Uterus (tissue), 2 donors: ENCODE measurements at regions not wholly inside any gene's neighbourhood (a gene's known extent, or its start where the extent isn't known, plus 50 kb on each side); places are given as distances from the start of the nearest gene placed in this dataset.
"Not testable (repeated sequence)": the region's sequence is repeated elsewhere in the genome, so short reads cannot be mapped to it uniquely, and the experiment has no call there.

ENCODE experiments used
- POLR2A ChIP-seq, 2 donors: fragments of 450-650 bp; IDR thresholded peaks; one replicate each; pipeline ENCODE4 v1.6.1; 2016; ENCODE audit warnings: antibody characterized with exemption in 2 of 2, mild to moderate bottlenecking in 1 of 2, moderate library complexity in 1 of 2
- TF ChIP-seq, protein P1 (sequence below), 4 experiments: fragments of 200-600 bp in 2 of 4; fragments of 450-650 bp in 2 of 4; sonication (generic) in 2 of 4; IDR thresholded peaks; one replicate each; pipeline ENCODE4 v1.5.1; 2016 to 2019; ENCODE audit warnings: antibody characterized with exemption in 4 of 4, mild to moderate bottlenecking in 2 of 4, moderate library complexity in 1 of 4

DNA sequence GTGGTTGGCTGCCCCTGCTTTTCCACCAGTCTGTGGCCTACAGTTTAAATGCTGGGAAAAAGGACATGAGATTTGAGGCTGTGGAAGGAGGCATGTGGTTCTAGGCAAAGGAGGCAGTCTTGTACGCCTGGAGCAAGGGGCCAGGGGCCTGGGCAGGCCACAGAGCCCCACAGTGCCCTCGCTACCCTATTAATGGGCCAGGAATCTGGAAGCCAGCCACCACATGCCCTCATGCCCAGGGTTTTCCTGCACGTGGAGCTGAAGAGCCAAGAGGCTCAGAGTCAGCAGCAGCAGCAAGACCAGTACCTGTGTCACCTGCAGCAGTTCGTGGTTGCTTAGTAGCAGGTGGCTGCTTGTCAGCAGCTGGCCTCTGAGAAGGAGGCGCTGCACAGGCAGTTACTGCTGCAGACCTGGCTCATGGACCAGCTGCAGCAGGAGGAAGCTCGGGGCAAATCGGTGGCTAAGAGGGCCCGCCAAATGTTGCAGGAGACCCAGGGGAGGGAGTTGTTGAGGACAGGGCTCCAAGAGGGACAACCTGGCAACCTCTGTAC lies 157.9 kb downstream of the GOLGA6L4 start:
- TF ChIP-seq, protein P1, sequence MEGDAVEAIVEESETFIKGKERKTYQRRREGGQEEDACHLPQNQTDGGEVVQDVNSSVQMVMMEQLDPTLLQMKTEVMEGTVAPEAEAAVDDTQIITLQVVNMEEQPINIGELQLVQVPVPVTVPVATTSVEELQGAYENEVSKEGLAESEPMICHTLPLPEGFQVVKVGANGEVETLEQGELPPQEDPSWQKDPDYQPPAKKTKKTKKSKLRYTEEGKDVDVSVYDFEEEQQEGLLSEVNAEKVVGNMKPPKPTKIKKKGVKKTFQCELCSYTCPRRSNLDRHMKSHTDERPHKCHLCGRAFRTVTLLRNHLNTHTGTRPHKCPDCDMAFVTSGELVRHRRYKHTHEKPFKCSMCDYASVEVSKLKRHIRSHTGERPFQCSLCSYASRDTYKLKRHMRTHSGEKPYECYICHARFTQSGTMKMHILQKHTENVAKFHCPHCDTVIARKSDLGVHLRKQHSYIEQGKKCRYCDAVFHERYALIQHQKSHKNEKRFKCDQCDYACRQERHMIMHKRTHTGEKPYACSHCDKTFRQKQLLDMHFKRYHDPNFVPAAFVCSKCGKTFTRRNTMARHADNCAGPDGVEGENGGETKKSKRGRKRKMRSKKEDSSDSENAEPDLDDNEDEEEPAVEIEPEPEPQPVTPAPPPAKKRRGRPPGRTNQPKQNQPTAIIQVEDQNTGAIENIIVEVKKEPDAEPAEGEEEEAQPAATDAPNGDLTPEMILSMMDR (IDR thresholded peaks at IDR 0.05): not testable (repeated sequence)
- TF ChIP-seq POLR2A (IDR thresholded peaks at IDR 0.05): not testable (repeated sequence)
